ENCODE measurements at regions not wholly inside any gene's neighbourhood (a gene's known extent, or its start where the extent isn't known, plus 50 kb on each side); places are given as distances from the start of the nearest gene placed in this dataset.
"Not testable (repeated sequence)": the region's sequence is repeated elsewhere in the genome, so short reads cannot be mapped to it uniquely, and the experiment has no call there.

GRCh38 chr15:20278376-20278775, 263.2 kb downstream of the GOLGA6L6 start:
- not testable (repeated sequence) for TF ChIP-seq CTCF (IDR thresholded peaks at IDR 0.05); ZFX (IDR thresholded peaks at IDR 0.05; ENCODE audit: borderline replicate concordance)

All from 22Rv1 (cell line).